OCI-LY7 (cell line): ENCODE measurements at regions not wholly inside any gene's neighbourhood (a gene's known extent, or its start where the extent isn't known, plus 50 kb on each side); places are given as distances from the start of the nearest gene placed in this dataset.

Experiments
- BruUV-seq: library from RNA; stranded (reverse); fragments of 400-500 nt; replicated peaks from 2 replicates; lab custom pipeline; 2021; lab: Mats Ljungman, UMichigan
- CTCF ChIA-PET: fragments of 300-600 bp; sonication (Branson Sonifier 250); formaldehyde crosslinking; loops from one replicate; lab custom pipeline; 2022; ENCODE audit warnings: antibody characterized with exemption; ENCODE audit not compliant: unreplicated experiment; lab: Charles Lee
- POLR2A ChIA-PET: fragments of 300-600 bp; sonication (Branson Sonifier 250); formaldehyde crosslinking; loops from one replicate; lab custom pipeline; 2022; ENCODE audit warnings: antibody characterized with exemption; lab: Charles Lee
- DNase-seq: peaks from one replicate; pipeline ENCODE4 v3.0.0-alpha.2; 2015; ENCODE audit warnings: low spot score
- H2AFZ ChIP-seq: fragments of 200-600 bp; sonication (generic), shearing (Covaris generic); 2 replicates; pipeline ENCODE4 v1.6.1; 2014; ENCODE audit warnings: mild to moderate bottlenecking, antibody characterized with exemption, low read length, moderate library complexity
- H3K27ac ChIP-seq: fragments of 200-600 bp; sonication (generic); 2 replicates; pipeline ENCODE4 v1.5.1; 2014; ENCODE audit warnings: mixed run types, low read depth, mild to moderate bottlenecking, moderate library complexity, low read length, inconsistent platforms; ENCODE audit not compliant: poor library complexity, severe bottlenecking
- H3K36me3 ChIP-seq: fragments of 200-600 bp; sonication (generic); 2 replicates; pipeline ENCODE4 v1.6.1; 2014; ENCODE audit warnings: mild to moderate bottlenecking, antibody characterized with exemption, low read length, moderate library complexity, mixed read lengths; ENCODE audit not compliant: insufficient read depth
- H3K4me1 ChIP-seq: fragments of 200-600 bp; sonication (generic); 2 replicates; pipeline ENCODE4 v1.5.1; 2014; ENCODE audit warnings: mild to moderate bottlenecking, low read length; ENCODE audit not compliant: insufficient read depth, poor library complexity, severe bottlenecking
- H3K4me2 ChIP-seq: fragments of 200-600 bp; sonication (generic); 2 replicates; pipeline ENCODE4 v1.6.1; 2014; ENCODE audit warnings: mild to moderate bottlenecking, low read length
- H3K4me3 ChIP-seq: fragments of 200-600 bp; sonication (generic); 2 replicates; pipeline ENCODE4 v1.5.1; 2014; ENCODE audit warnings: mild to moderate bottlenecking, low read depth, low read length; ENCODE audit not compliant: poor library complexity, severe bottlenecking
- H3K79me2 ChIP-seq: fragments of 200-600 bp; sonication (generic); 2 replicates; pipeline ENCODE4 v1.6.1; 2016; ENCODE audit warnings: low read depth, mild to moderate bottlenecking, low read length, moderate library complexity, mixed read lengths; ENCODE audit not compliant: insufficient read depth
- H3K9me2 ChIP-seq: fragments of 200-600 bp; sonication (generic); 2 replicates; pipeline ENCODE4 v1.6.1; 2016; ENCODE audit warnings: mild to moderate bottlenecking, low read length, mixed read lengths; ENCODE audit not compliant: insufficient read depth
- H3K9me3 ChIP-seq: fragments of 200-600 bp; sonication (generic); 2 replicates; pipeline ENCODE4 v1.6.1; 2014; ENCODE audit warnings: mild to moderate bottlenecking, mixed run types, low read length, mixed read lengths
- H4K20me1 ChIP-seq: fragments of 200-600 bp; sonication (generic); 2 replicates; pipeline ENCODE4 v1.6.1; 2014; ENCODE audit warnings: mild to moderate bottlenecking, antibody characterized with exemption, low read length, moderate library complexity, mixed read lengths; ENCODE audit not compliant: insufficient read depth
- EZH2phosphoT487 ChIP-seq: fragments of 200-600 bp; sonication (generic); IDR thresholded peaks from 2 replicates; pipeline ENCODE4 v1.6.1; 2018; ENCODE audit warnings: low read depth, borderline replicate concordance, mild to moderate bottlenecking, mixed run types, antibody characterized with exemption, low read length, moderate library complexity, mixed read lengths
- intact Hi-C: fragments of 100-400 bp; cut with micrococcal nuclease; formaldehyde crosslinking; loops from one replicate; pipeline ENCODE4 v1.10.0; 2022; ENCODE audit not compliant: unreplicated experiment
- TF ChIP-seq, protein P1 (sequence below): fragments of 200-600 bp; sonication (generic); conservative IDR thresholded peaks from 2 replicates; pipeline ENCODE4 v1.5.1; 2014; ENCODE audit warnings: mild to moderate bottlenecking, antibody characterized with exemption, low read length, moderate library complexity, mixed read lengths

DNA sequence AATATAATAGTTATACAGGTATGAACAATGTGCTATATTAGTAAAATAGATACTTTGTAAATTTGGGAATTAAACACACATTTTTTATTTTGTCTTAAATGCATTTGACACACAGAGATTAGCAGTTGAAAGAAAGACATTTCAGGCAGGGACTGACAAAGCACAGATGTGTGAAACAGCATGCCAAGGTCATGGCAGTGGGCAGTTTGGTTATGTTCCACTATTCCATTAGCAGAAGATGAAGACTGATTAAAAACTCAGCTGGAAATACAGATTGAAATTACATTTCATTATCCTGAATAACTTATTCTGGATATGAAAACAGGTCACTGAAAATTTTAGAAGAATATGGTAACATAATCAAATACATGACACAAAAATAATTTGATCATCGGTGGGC, 669.8 kb upstream of the LRFN5 start:
- no peak for TF ChIP-seq EZH2phosphoT487
- TF ChIP-seq, protein P1, sequence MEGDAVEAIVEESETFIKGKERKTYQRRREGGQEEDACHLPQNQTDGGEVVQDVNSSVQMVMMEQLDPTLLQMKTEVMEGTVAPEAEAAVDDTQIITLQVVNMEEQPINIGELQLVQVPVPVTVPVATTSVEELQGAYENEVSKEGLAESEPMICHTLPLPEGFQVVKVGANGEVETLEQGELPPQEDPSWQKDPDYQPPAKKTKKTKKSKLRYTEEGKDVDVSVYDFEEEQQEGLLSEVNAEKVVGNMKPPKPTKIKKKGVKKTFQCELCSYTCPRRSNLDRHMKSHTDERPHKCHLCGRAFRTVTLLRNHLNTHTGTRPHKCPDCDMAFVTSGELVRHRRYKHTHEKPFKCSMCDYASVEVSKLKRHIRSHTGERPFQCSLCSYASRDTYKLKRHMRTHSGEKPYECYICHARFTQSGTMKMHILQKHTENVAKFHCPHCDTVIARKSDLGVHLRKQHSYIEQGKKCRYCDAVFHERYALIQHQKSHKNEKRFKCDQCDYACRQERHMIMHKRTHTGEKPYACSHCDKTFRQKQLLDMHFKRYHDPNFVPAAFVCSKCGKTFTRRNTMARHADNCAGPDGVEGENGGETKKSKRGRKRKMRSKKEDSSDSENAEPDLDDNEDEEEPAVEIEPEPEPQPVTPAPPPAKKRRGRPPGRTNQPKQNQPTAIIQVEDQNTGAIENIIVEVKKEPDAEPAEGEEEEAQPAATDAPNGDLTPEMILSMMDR: no peak
- Histone ChIP-seq H2AFZ (no peak overlapping the region), H3K79me2 (no peaks in the 10 kb centered on the region), H3K4me3 (no peak overlapping the region), H3K9me3 (no peaks in the 10 kb centered on the region), H4K20me1 (no peaks in the 10 kb centered on the region), H3K4me1 (no peaks in the 10 kb centered on the region), H3K36me3 (no peaks in the 10 kb centered on the region), H3K9me2 (no peaks in the 10 kb centered on the region), H3K27ac (no peak overlapping the region), H3K4me2 (no peak overlapping the region)
- ChIA-PET POLR2A (no interaction called here), CTCF (no interaction called here)
- intact Hi-C loops: no loop called here
- no TSS peak for BruUV-seq
- DNase-seq: no peak

DNA sequence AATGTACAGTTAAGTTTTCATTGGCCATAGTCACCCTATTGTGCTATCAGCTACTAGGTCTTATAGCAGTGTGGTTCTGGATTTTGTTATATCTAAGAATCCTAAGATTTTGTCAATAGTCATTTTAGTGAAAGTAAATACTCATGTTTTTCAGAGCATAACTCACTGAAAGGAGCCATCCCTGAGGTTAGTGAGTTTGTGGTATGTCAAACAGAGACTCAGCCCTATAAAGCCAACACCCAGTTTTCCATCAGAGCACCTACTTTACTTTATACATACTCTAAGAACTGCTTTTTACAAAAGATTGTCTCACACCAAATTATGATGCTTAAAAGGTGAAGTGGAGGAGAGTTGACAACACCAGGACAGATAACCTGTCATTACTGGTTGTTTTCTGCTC, 686.3 kb upstream of the LRFN5 start:
- H3K4me2 ChIP-seq: no peak overlapping the region
- no peaks in the 10 kb centered on the region for H3K36me3 ChIP-seq
- no TSS peak for BruUV-seq

DNA sequence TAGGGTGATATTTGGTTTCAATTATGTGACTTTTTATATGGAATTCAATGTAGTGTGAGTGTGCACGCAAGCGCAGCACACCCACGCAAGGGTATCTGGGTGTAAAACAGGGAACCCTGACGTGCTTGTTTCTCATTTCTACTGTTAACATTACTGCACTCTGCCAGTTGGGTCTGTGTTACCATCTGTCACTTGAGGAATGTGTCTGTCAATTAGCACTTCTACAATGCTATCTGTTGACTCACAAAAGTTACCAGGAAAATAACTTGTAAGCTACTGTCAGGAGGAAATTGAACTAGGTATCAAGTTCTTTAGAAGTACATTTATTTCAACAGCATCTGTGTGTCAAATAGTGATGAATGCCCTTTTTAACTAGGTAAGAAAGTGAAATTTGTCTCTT, 695.5 kb upstream of the LRFN5 start:
- Histone ChIP-seq H3K4me3 (no peak overlapping the region), H4K20me1 (no peaks in the 10 kb centered on the region), H3K27ac (no peak overlapping the region), H2AFZ (no peak overlapping the region), H3K9me3 (no peaks in the 10 kb centered on the region), H3K9me2 (no peaks in the 10 kb centered on the region), H3K4me2 (no peak overlapping the region), H3K4me1 (no peaks in the 10 kb centered on the region), H3K79me2 (no peaks in the 10 kb centered on the region), H3K36me3 (no peaks in the 10 kb centered on the region)
- no TSS peak for BruUV-seq
- ChIA-PET CTCF (no interaction called here), POLR2A (no interaction called here)
- TF ChIP-seq EZH2phosphoT487: no peak
- intact Hi-C loops: no loop called here
- no peak for DNase-seq

More for the DNA sequence above, 686.3 kb upstream of the LRFN5 start:
- H4K20me1 ChIP-seq: no peaks in the 10 kb centered on the region
- H3K79me2 ChIP-seq: no peaks in the 10 kb centered on the region
- ChIA-PET CTCF (no interaction called here), POLR2A (no interaction called here)
- no peaks in the 10 kb centered on the region for H3K9me3 ChIP-seq
- H3K4me1 ChIP-seq: no peaks in the 10 kb centered on the region
- intact Hi-C loops: no loop called here
- no peak for DNase-seq
- TF ChIP-seq, protein P1: no peak
- no peak for TF ChIP-seq EZH2phosphoT487
- H2AFZ ChIP-seq: no peak overlapping the region
- no peak overlapping the region for H3K4me3 ChIP-seq
- H3K27ac ChIP-seq: no peak overlapping the region
- H3K9me2 ChIP-seq: no peaks in the 10 kb centered on the region
